Neural progenitor cell (in vitro differentiated cells): ENCODE measurements at regions not wholly inside any gene's neighbourhood (a gene's known extent, or its start where the extent isn't known, plus 50 kb on each side); places are given as distances from the start of the nearest gene placed in this dataset.

Experiments used
- DNase-seq: peaks from one replicate; pipeline ENCODE4 v3.0.0-alpha.2; 2016; ENCODE audit warnings: low spot score
- H2AFZ ChIP-seq: fragments of 200-600 bp; sonication (generic); replicated peaks from 2 replicates; pipeline ENCODE4 v1.6.1; 2016; ENCODE audit warnings: antibody characterized with exemption
- H3F3A ChIP-seq: fragments of 200-600 bp; sonication (generic); 2 replicates; pipeline ENCODE4 v1.6.1; 2016; ENCODE audit warnings: antibody characterized with exemption, low read depth
- H3K27ac ChIP-seq: fragments of 200-600 bp; sonication (generic); 2 replicates; pipeline ENCODE4 v1.5.1; 2016; ENCODE audit warnings: mild to moderate bottlenecking
- H3K27me3 ChIP-seq: fragments of 200-600 bp; sonication (generic); 2 replicates; pipeline ENCODE4 v1.6.1; 2016; ENCODE audit warnings: mild to moderate bottlenecking, moderate library complexity
- H3K36me3 ChIP-seq: fragments of 200-600 bp; sonication (generic); 2 replicates; pipeline ENCODE4 v1.5.1; 2016
- H3K4me1 ChIP-seq: fragments of 200-600 bp; sonication (generic); 2 replicates; pipeline ENCODE4 v1.6.1; 2016; ENCODE audit warnings: mixed run types
- H3K4me2 ChIP-seq: fragments of 200-600 bp; sonication (generic); 2 replicates; pipeline ENCODE4 v1.6.1; 2016
- H3K4me3 ChIP-seq: fragments of 200-600 bp; sonication (generic); 2 replicates; pipeline ENCODE4 v1.5.1; 2016
- H3K79me2 ChIP-seq: fragments of 200-600 bp; sonication (generic); 2 replicates; pipeline ENCODE4 v1.6.1; 2016; ENCODE audit warnings: low read depth
- H3K9ac ChIP-seq: fragments of 200-600 bp; sonication (generic); 2 replicates; pipeline ENCODE4 v1.6.1; 2016
- H3K9me3 ChIP-seq: fragments of 200-600 bp; sonication (generic); 2 replicates; pipeline ENCODE4 v1.5.1; 2016; ENCODE audit warnings: low read depth
- H4K20me1 ChIP-seq: fragments of 200-600 bp; sonication (generic); 2 replicates; pipeline ENCODE4 v1.6.1; 2016; ENCODE audit warnings: low read depth
- H3K27ac Mint-ChIP-seq: 3 replicates; pipeline ENCODE4 v1.8.0; 2021; ENCODE audit warnings: mixed read lengths
- H3K27me3 Mint-ChIP-seq: 2 replicates; pipeline ENCODE4 v1.8.0; 2022; ENCODE audit warnings: low read depth, mild to moderate bottlenecking, inconsistent platforms, moderate library complexity, mixed read lengths; ENCODE audit not compliant: insufficient read depth
- H3K36me3 Mint-ChIP-seq: 3 replicates; pipeline ENCODE4 v1.8.0; 2021; ENCODE audit warnings: mixed read lengths
- H3K4me1 Mint-ChIP-seq: 3 replicates; pipeline ENCODE4 v1.8.0; 2021; ENCODE audit warnings: mixed read lengths
- H3K4me3 Mint-ChIP-seq: 3 replicates; pipeline ENCODE4 v1.8.0; 2021; ENCODE audit warnings: mild to moderate bottlenecking, moderate library complexity, mixed read lengths
- H3K9me3 Mint-ChIP-seq: 3 replicates; pipeline ENCODE4 v1.8.0; 2020; ENCODE audit warnings: mixed read lengths
- EZH2 ChIP-seq: fragments of 200-600 bp; sonication (generic); IDR thresholded peaks from 2 replicates; pipeline ENCODE4 v1.6.1; 2017; ENCODE audit warnings: antibody characterized with exemption, mild to moderate bottlenecking, moderate library complexity
- EZH2phosphoT487 ChIP-seq: fragments of 200-600 bp; sonication (generic); IDR thresholded peaks from 2 replicates; pipeline ENCODE4 v1.6.1; 2017; ENCODE audit warnings: antibody characterized with exemption
- TF ChIP-seq, protein P1 (sequence below): fragments of 200-600 bp; sonication (generic); IDR thresholded peaks from 2 replicates; pipeline ENCODE4 v1.5.1; 2017; ENCODE audit warnings: antibody characterized with exemption, mild to moderate bottlenecking

DNA sequence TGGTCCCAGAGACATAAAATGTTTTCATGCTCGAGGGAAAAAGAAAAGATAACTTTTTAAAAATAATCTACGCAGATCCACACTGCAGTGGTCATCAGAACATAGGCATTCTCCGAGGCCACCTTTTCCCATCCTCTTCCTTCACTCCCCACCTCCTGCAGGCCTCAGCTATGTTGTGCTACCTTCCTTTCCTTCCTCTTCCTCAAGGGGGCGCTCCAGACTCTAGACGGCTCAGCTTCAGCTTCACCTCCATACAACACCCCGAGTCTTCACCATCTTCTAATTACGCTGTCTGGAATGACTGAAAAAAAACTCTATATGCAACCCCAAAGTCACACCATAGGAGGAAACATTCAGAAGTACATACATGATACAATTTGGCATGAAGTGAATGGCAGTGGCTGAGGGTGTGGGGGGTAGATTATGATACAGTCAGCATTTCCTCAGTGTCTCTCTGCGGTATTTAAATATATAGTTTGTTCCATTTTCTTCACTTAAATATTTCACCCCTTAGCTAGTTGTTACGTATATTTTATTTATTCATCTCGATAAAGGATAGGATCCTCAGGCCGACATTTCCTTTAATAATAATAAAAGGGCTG, 583.6 kb downstream of the IRS1 start:
- H3K27me3 Mint-ChIP-seq, result no peaks in the 10 kb centered on the region

DNA sequence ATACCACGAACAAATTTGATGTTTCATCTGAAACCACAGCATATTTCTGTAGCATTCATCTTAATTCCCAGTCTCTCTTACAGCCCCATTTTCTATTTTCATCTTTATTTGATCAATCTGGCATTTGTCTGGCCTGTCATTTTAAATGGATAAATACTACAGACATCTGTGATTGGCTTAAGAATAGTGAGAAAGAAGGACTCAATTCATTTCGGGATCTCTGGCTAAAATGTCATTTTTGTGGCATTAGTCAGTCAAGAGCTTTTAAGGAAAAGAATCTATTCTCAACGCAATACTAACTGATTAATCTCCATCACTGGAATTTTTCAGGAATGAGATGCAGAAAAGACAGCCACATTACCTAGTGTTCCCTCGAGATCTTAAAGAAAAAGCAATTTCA, 585.9 kb downstream of the IRS1 start:
- H2AFZ ChIP-seq, result no peak overlapping the region
- H3K27ac Mint-ChIP-seq, result no peak overlapping the region
- no peak overlapping the region for H3K27ac ChIP-seq
- no peak overlapping the region for H3K4me3 Mint-ChIP-seq
- H3K36me3 Mint-ChIP-seq, result no peaks in the 10 kb centered on the region
- H3K27me3 ChIP-seq, result no peaks in the 10 kb centered on the region
- no peaks in the 10 kb centered on the region for H3K36me3 ChIP-seq
- H3K9ac ChIP-seq, result no peak overlapping the region
- H3K9me3 Mint-ChIP-seq, result peaks cover 2% of the 10 kb centered on the region
- no peak overlapping the region for H3K4me2 ChIP-seq
- no peak overlapping the region for H3K4me3 ChIP-seq
- no peak for TF ChIP-seq EZH2phosphoT487
- TF ChIP-seq, protein P1, sequence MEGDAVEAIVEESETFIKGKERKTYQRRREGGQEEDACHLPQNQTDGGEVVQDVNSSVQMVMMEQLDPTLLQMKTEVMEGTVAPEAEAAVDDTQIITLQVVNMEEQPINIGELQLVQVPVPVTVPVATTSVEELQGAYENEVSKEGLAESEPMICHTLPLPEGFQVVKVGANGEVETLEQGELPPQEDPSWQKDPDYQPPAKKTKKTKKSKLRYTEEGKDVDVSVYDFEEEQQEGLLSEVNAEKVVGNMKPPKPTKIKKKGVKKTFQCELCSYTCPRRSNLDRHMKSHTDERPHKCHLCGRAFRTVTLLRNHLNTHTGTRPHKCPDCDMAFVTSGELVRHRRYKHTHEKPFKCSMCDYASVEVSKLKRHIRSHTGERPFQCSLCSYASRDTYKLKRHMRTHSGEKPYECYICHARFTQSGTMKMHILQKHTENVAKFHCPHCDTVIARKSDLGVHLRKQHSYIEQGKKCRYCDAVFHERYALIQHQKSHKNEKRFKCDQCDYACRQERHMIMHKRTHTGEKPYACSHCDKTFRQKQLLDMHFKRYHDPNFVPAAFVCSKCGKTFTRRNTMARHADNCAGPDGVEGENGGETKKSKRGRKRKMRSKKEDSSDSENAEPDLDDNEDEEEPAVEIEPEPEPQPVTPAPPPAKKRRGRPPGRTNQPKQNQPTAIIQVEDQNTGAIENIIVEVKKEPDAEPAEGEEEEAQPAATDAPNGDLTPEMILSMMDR, result no peak
- H3K4me1 ChIP-seq, result no peaks in the 10 kb centered on the region
- DNase-seq, result no peak
- no peaks in the 10 kb centered on the region for H4K20me1 ChIP-seq
- H3F3A ChIP-seq, result no peaks in the 10 kb centered on the region
- no peaks in the 10 kb centered on the region for H3K9me3 ChIP-seq
- H3K27me3 Mint-ChIP-seq, result no peaks in the 10 kb centered on the region
- H3K79me2 ChIP-seq, result no peaks in the 10 kb centered on the region
- peaks cover 13% of the 10 kb centered on the region for H3K4me1 Mint-ChIP-seq

More for the DNA sequence above, 583.6 kb downstream of the IRS1 start:
- H3K36me3 ChIP-seq, result no peaks in the 10 kb centered on the region
- H4K20me1 ChIP-seq, result no peaks in the 10 kb centered on the region
- no peaks in the 10 kb centered on the region for H3F3A ChIP-seq
- peak; percentile 82 for DNase-seq
- H3K9me3 ChIP-seq, result no peaks in the 10 kb centered on the region
- no peak overlapping the region for H3K27ac ChIP-seq
- TF ChIP-seq EZH2, result no peak
- TF ChIP-seq, protein P1, result peak; percentile 91
- Mint-ChIP-seq H3K36me3 (no peaks in the 10 kb centered on the region), H3K4me1 (peaks cover 13% of the 10 kb centered on the region), H3K4me3 (no peak overlapping the region), H3K9me3 (peaks cover 2% of the 10 kb centered on the region), H3K27ac (no peak overlapping the region)
- no peak overlapping the region for H3K4me3 ChIP-seq
- H2AFZ ChIP-seq, result peak overlapping the region; percentile 40
- H3K27me3 ChIP-seq, result no peaks in the 10 kb centered on the region
- no peaks in the 10 kb centered on the region for H3K79me2 ChIP-seq
- H3K4me1 ChIP-seq, result no peaks in the 10 kb centered on the region
- H3K9ac ChIP-seq, result no peak overlapping the region
- H3K4me2 ChIP-seq, result no peak overlapping the region

DNA sequence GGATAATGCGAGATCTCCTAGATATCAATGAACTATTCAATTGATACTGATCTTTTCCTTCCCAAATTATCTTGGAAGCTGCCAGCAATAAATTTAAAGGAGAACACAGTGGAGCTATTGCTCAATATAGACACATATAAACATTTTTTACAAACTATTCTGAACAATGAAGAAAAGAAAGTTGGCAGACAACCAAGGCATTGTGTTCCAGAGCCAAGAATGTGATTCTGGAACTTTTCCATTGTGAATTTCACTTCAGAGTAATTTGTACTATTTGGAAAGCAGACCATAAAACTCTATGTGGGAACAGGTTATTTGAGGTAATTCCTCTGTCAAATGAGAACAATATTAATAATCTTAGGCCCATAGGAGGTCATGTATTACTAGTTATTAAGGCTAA, 588.2 kb downstream of the IRS1 start:
- Histone ChIP-seq H2AFZ (no peak overlapping the region), H3K36me3 (no peaks in the 10 kb centered on the region), H3K79me2 (no peaks in the 10 kb centered on the region), H4K20me1 (no peaks in the 10 kb centered on the region), H3K27me3 (no peaks in the 10 kb centered on the region), H3F3A (no peaks in the 10 kb centered on the region), H3K9me3 (no peaks in the 10 kb centered on the region), H3K4me3 (no peak overlapping the region), H3K27ac (no peak overlapping the region), H3K4me1 (no peaks in the 10 kb centered on the region), H3K9ac (no peak overlapping the region), H3K4me2 (no peak overlapping the region)
- Mint-ChIP-seq H3K36me3 (no peaks in the 10 kb centered on the region), H3K27me3 (no peaks in the 10 kb centered on the region), H3K9me3 (no peaks in the 10 kb centered on the region), H3K27ac (no peak overlapping the region), H3K4me3 (no peak overlapping the region), H3K4me1 (peaks cover 17% of the 10 kb centered on the region)
- no peak for DNase-seq
- TF ChIP-seq, protein P1, result no peak
